IMR-90 (cell line): ENCODE measurements at regions not wholly inside any gene's neighbourhood (a gene's known extent, or its start where the extent isn't known, plus 50 kb on each side); places are given as distances from the start of the nearest gene placed in this dataset.

Experiments
- ATAC-seq: fragments of 200-7000 bp; cut with Tn5 transposase; 2 replicates; pipeline ENCODE4 v1.9.1; 2020; ENCODE audit warnings: low read depth, mild to moderate bottlenecking, moderate library complexity
- BruUV-seq: library from RNA; stranded (reverse); fragments of 400-500 nt; replicated peaks from 2 replicates; lab custom pipeline; 2021; lab: Mats Ljungman, UMichigan
- CTCF ChIA-PET: fragments of 300-600 bp; formaldehyde crosslinking; extraction: SDS; loops from one replicate; lab custom pipeline; 2021; ENCODE audit warnings: antibody characterized with exemption; lab: Yijun Ruan, JAX
- POLR2A ChIA-PET: fragments of 300-600 bp; sonication (Branson Sonifier 250); formaldehyde crosslinking; loops from one replicate; lab custom pipeline; 2022; ENCODE audit warnings: antibody characterized with exemption; ENCODE audit not compliant: unreplicated experiment; lab: Charles Lee
- DNase-seq: peaks from one replicate; pipeline ENCODE4 v3.0.0; 2013
- H2AFZ ChIP-seq: replicated peaks from 2 replicates; pipeline ENCODE3; 2013; ENCODE audit warnings: low read length, mild to moderate bottlenecking; ENCODE audit not compliant: poor library complexity
- H2AK5ac ChIP-seq: 2 replicates; pipeline ENCODE4 v1.6.1; 2013; ENCODE audit warnings: low read depth, low read length, inconsistent platforms
- H2AK9ac ChIP-seq: replicated peaks from 2 replicates; pipeline ENCODE3; 2013; ENCODE audit warnings: mild to moderate bottlenecking, low read depth, low read length, moderate library complexity; ENCODE audit not compliant: poor library complexity
- H2BK120ac ChIP-seq: 2 replicates; pipeline ENCODE4 v1.6.1; 2013; ENCODE audit warnings: low read depth, low read length, inconsistent platforms
- H2BK15ac ChIP-seq: 3 replicates; pipeline ENCODE4 v1.6.1; 2013; ENCODE audit warnings: low read depth, low read length, inconsistent platforms
- H2BK20ac ChIP-seq: 2 replicates; pipeline ENCODE4 v1.6.1; 2013; ENCODE audit warnings: low read depth, mild to moderate bottlenecking, inconsistent platforms, low read length, moderate library complexity
- H2BK5ac ChIP-seq: 2 replicates; pipeline ENCODE4 v1.6.1; 2013; ENCODE audit warnings: mild to moderate bottlenecking, low read depth, low read length, inconsistent platforms; ENCODE audit not compliant: poor library complexity, severe bottlenecking
- H3K14ac ChIP-seq: replicated peaks from 2 replicates; pipeline ENCODE4 v1.6.1; 2013; ENCODE audit warnings: low read depth, low read length, inconsistent platforms
- H3K18ac ChIP-seq: 2 replicates; pipeline ENCODE4 v1.6.1; 2013; ENCODE audit warnings: low read depth, low read length, control low read depth
- H3K23ac ChIP-seq: 2 replicates; pipeline ENCODE4 v1.6.1; 2013; ENCODE audit warnings: low read depth, low read length, inconsistent platforms
- H3K27ac ChIP-seq: 2 replicates; pipeline ENCODE4 v1.5.1; 2013; ENCODE audit warnings: mild to moderate bottlenecking, control low read depth, low read length; ENCODE audit not compliant: insufficient read depth
- H3K27me3 ChIP-seq: 2 replicates; pipeline ENCODE4 v1.6.1; 2013; ENCODE audit warnings: low read length; ENCODE audit not compliant: control insufficient read depth, insufficient read depth
- H3K36me3 ChIP-seq: 2 replicates; pipeline ENCODE4 v1.6.1; 2013; ENCODE audit warnings: low read length, mixed read lengths; ENCODE audit not compliant: control insufficient read depth, insufficient read depth
- H3K4ac ChIP-seq: 2 replicates; pipeline ENCODE4 v1.6.1; 2013; ENCODE audit warnings: low read depth, low read length, inconsistent platforms
- H3K4me1 ChIP-seq: 2 replicates; pipeline ENCODE4 v1.6.1; 2013; ENCODE audit warnings: low read length, mixed read lengths; ENCODE audit not compliant: control insufficient read depth, insufficient read depth
- H3K4me2 ChIP-seq: 2 replicates; pipeline ENCODE4 v1.6.1; 2013; ENCODE audit warnings: low read depth, mild to moderate bottlenecking, control low read depth, low read length, moderate library complexity
- H3K4me3 ChIP-seq: 2 replicates; pipeline ENCODE4 v1.5.1; 2013; ENCODE audit warnings: low read depth, mild to moderate bottlenecking, control low read depth, low read length, moderate library complexity; ENCODE audit not compliant: insufficient read depth
- H3K56ac ChIP-seq: 2 replicates; pipeline ENCODE4 v1.6.1; 2013; ENCODE audit warnings: low read length, inconsistent platforms; ENCODE audit not compliant: insufficient read depth; ENCODE audit errors: extremely low read depth
- H3K79me1 ChIP-seq, 2 experiments: 2 replicates each; pipeline ENCODE4 v1.6.1; 2013; ENCODE audit warnings: low read length in 2 of 2, inconsistent platforms in 1 of 2, low read depth in 1 of 2
- H3K9ac ChIP-seq: 2 replicates; pipeline ENCODE4 v1.6.1; 2013; ENCODE audit warnings: low read depth, low read length, control low read depth
- H3K9me1 ChIP-seq: 2 replicates; pipeline ENCODE4 v1.6.1; 2013; ENCODE audit warnings: low read length, inconsistent platforms; ENCODE audit not compliant: insufficient read depth
- H3K9me3 ChIP-seq: 2 replicates; pipeline ENCODE4 v1.6.1; 2013; ENCODE audit warnings: low read length; ENCODE audit not compliant: control insufficient read depth, insufficient read depth
- H4K20me1 ChIP-seq: 2 replicates; pipeline ENCODE4 v1.6.1; 2013; ENCODE audit warnings: low read length, inconsistent platforms; ENCODE audit not compliant: insufficient read depth
- H4K5ac ChIP-seq: 2 replicates; pipeline ENCODE4 v1.6.1; 2013; ENCODE audit warnings: mild to moderate bottlenecking, low read depth, low read length, control low read depth
- H4K8ac ChIP-seq, 2 experiments: 2 replicates each; pipeline ENCODE4 v1.6.1; 2013; ENCODE audit warnings: low read depth in 2 of 2, low read length in 2 of 2, control low read depth in 1 of 2, inconsistent platforms in 1 of 2
- H4K91ac ChIP-seq: 2 replicates; pipeline ENCODE4 v1.6.1; 2013; ENCODE audit warnings: low read depth, low read length, inconsistent platforms; ENCODE audit not compliant: insufficient read depth
- CHD1 ChIP-seq: IDR thresholded peaks from 2 replicates; pipeline ENCODE4 v1.6.1; 2012; ENCODE audit warnings: low read depth, low read length, improper control_type of control experiment
- MAFK ChIP-seq: IDR thresholded peaks from 2 replicates; pipeline ENCODE4 v1.6.1; 2012; ENCODE audit warnings: low read depth, low read length, improper control_type of control experiment
- MAZ ChIP-seq: IDR thresholded peaks from 2 replicates; pipeline ENCODE4 v1.6.1; 2012; ENCODE audit warnings: low read depth, mild to moderate bottlenecking, low read length, improper control_type of control experiment, moderate library complexity, borderline replicate concordance
- POLR2A ChIP-seq: IDR thresholded peaks from 2 replicates; pipeline ENCODE4 v1.6.1; 2012; ENCODE audit warnings: mild to moderate bottlenecking, low read depth, low read length
- RAD21 ChIP-seq: IDR thresholded peaks from 2 replicates; pipeline ENCODE4 v1.6.1; 2012; ENCODE audit warnings: low read length, improper control_type of control experiment
- SMC3 ChIP-seq: fragments of 150-350 bp; IDR thresholded peaks from 2 replicates; pipeline ENCODE4 v1.6.1; 2016; ENCODE audit warnings: low read depth, mild to moderate bottlenecking, antibody characterized with exemption, low read length, moderate library complexity
- WGBS, 2 experiments: methylation state at CpG; one replicate each; pipeline versions ENCODE4 v1.1.5 to v1.1.7; 2013; ENCODE audit warnings: missing lambda C conversion rate in 2 of 2; ENCODE audit not compliant: insufficient read length in 1 of 2; ENCODE audit errors: extremely low coverage in 2 of 2; 5-methylcytosine and 5-hydroxymethylcytosine counted together
- dilution Hi-C: fragments of 300-500 bp; cut with HindIII; formaldehyde crosslinking; loops from one replicate; pipeline ENCODE4 v1.14.3; 2018; ENCODE audit warnings: low sequenced_read_pairs; ENCODE audit not compliant: unreplicated experiment
- in situ Hi-C: fragments of 300-500 bp; cut with MboI; formaldehyde crosslinking; loops from 3 replicates; pipeline ENCODE4 v1.14.3; 2019; ENCODE audit warnings: low sequenced_read_pairs, inconsistent platforms, mixed read lengths
- intact Hi-C: fragments of 100-400 bp; cut with micrococcal nuclease; formaldehyde crosslinking; loops from 2 replicates; pipeline ENCODE4 v1.10.0; 2022

- WGBS, 2 experiments = 100% methylated on average over 4 of the region's 21 CpGs; no CpG with 5 or more reads in 1 of the 2 experiments
- CTCF ChIA-PET = no interaction called here
- BruUV-seq = no TSS peak
Observed at GRCh38 chr1:22260860-22261432, 118.0 kb upstream of the WNT4 start.

More at GRCh38 chr1:22260860-22261432, 118.0 kb upstream of the WNT4 start:
- Histone ChIP-seq H3K14ac (no peak overlapping the region), H2BK120ac (no peak overlapping the region), H2BK20ac (no peak overlapping the region), H4K91ac (no peak overlapping the region), H3K79me1 (no peaks in the 10 kb centered on the region), H2AK9ac (no peak overlapping the region), H3K23ac (no peak overlapping the region), H4K20me1 (no peaks in the 10 kb centered on the region), H3K9me3 (no peaks in the 10 kb centered on the region), H2AFZ (no peak overlapping the region), H3K9ac (no peak overlapping the region), H3K9me1 (peaks cover 4% of the 10 kb centered on the region; the same call in 1 of the 2 replicates), H3K56ac (no peak overlapping the region), H3K27me3 (peaks cover 28% of the 10 kb centered on the region; the same call in 1 of the 2 replicates), H4K5ac (no peak overlapping the region), H2BK15ac (no peak overlapping the region), H2BK5ac (no peak overlapping the region), H3K4me2 (no peak overlapping the region), H3K18ac (no peak overlapping the region), H3K4me3 (no peak overlapping the region), H3K36me3 (no peaks in the 10 kb centered on the region), H3K4me1 (peaks cover 14% of the 10 kb centered on the region; the same call in 1 of the 2 replicates), H3K27ac (no peak overlapping the region), H3K4ac (no peak overlapping the region), H4K8ac (no peak overlapping the region), H2AK5ac (no peak overlapping the region)
- POLR2A ChIA-PET = no interaction called here
- intact Hi-C loops = no loop called here
- TF ChIP-seq POLR2A (no peak), CHD1 (no peak), RAD21 (no peak), MAFK (no peak), MAZ (no peak), SMC3 (no peak)
- ATAC-seq (no peak), DNase-seq (no peak)
- in situ Hi-C loops = no loop called here
- dilution Hi-C loops = no loop called here
